HG02759 (cell line): ENCODE measurements at regions not wholly inside any gene's neighbourhood (a gene's known extent, or its start where the extent isn't known, plus 50 kb on each side); places are given as distances from the start of the nearest gene placed in this dataset.

Experiments used
- ATAC-seq: cut with Tn5 transposase; IDR thresholded peaks from one replicate; pipeline ENCODE4 v1.9.1; 2021; ENCODE audit warnings: mild to moderate bottlenecking, moderate library complexity; ENCODE audit not compliant: unreplicated experiment

GRCh38 chr7:45501791-45502190, 72.4 kb upstream of the ADCY1 start:
- ATAC-seq = no peak

GRCh38 chr7:45506059-45506458, 68.1 kb upstream of the ADCY1 start:
- ATAC-seq = no peak

GRCh38 chr7:45509222-45509621, 64.9 kb upstream of the ADCY1 start:
- no peak for ATAC-seq

GRCh38 chr7:45511721-45512597, 62.2 kb upstream of the ADCY1 start:
- no peak for ATAC-seq

GRCh38 chr7:45514944-45515343, 59.2 kb upstream of the ADCY1 start:
- no peak for ATAC-seq

- no peak for ATAC-seq
These were observed 58.8 kb upstream of the ADCY1 start for GRCh38 chr7:45515346-45515745.
